IMR-90 (cell line): ENCODE measurements at regions not wholly inside any gene's neighbourhood (a gene's known extent, or its start where the extent isn't known, plus 50 kb on each side); places are given as distances from the start of the nearest gene placed in this dataset.

Experiments
- ATAC-seq: fragments of 200-7000 bp; cut with Tn5 transposase; 2 replicates; pipeline ENCODE4 v1.9.1; 2020; ENCODE audit warnings: low read depth, mild to moderate bottlenecking, moderate library complexity
- BruUV-seq: library from RNA; stranded (reverse); fragments of 400-500 nt; replicated peaks from 2 replicates; lab custom pipeline; 2021; lab: Mats Ljungman, UMichigan
- CTCF ChIA-PET: fragments of 300-600 bp; formaldehyde crosslinking; extraction: SDS; loops from one replicate; lab custom pipeline; 2021; ENCODE audit warnings: antibody characterized with exemption; lab: Yijun Ruan, JAX
- POLR2A ChIA-PET: fragments of 300-600 bp; sonication (Branson Sonifier 250); formaldehyde crosslinking; loops from one replicate; lab custom pipeline; 2022; ENCODE audit warnings: antibody characterized with exemption; ENCODE audit not compliant: unreplicated experiment; lab: Charles Lee
- DNase-seq: peaks from one replicate; pipeline ENCODE4 v3.0.0; 2013
- H2AFZ ChIP-seq: replicated peaks from 2 replicates; pipeline ENCODE3; 2013; ENCODE audit warnings: low read length, mild to moderate bottlenecking; ENCODE audit not compliant: poor library complexity
- H2AK5ac ChIP-seq: 2 replicates; pipeline ENCODE4 v1.6.1; 2013; ENCODE audit warnings: low read depth, low read length, inconsistent platforms
- H2AK9ac ChIP-seq: replicated peaks from 2 replicates; pipeline ENCODE3; 2013; ENCODE audit warnings: mild to moderate bottlenecking, low read depth, low read length, moderate library complexity; ENCODE audit not compliant: poor library complexity
- H2BK120ac ChIP-seq: 2 replicates; pipeline ENCODE4 v1.6.1; 2013; ENCODE audit warnings: low read depth, low read length, inconsistent platforms
- H2BK15ac ChIP-seq: 3 replicates; pipeline ENCODE4 v1.6.1; 2013; ENCODE audit warnings: low read depth, low read length, inconsistent platforms
- H2BK20ac ChIP-seq: 2 replicates; pipeline ENCODE4 v1.6.1; 2013; ENCODE audit warnings: low read depth, mild to moderate bottlenecking, inconsistent platforms, low read length, moderate library complexity
- H2BK5ac ChIP-seq: 2 replicates; pipeline ENCODE4 v1.6.1; 2013; ENCODE audit warnings: mild to moderate bottlenecking, low read depth, low read length, inconsistent platforms; ENCODE audit not compliant: poor library complexity, severe bottlenecking
- H3K14ac ChIP-seq: replicated peaks from 2 replicates; pipeline ENCODE4 v1.6.1; 2013; ENCODE audit warnings: low read depth, low read length, inconsistent platforms
- H3K18ac ChIP-seq: 2 replicates; pipeline ENCODE4 v1.6.1; 2013; ENCODE audit warnings: low read depth, low read length, control low read depth
- H3K23ac ChIP-seq: 2 replicates; pipeline ENCODE4 v1.6.1; 2013; ENCODE audit warnings: low read depth, low read length, inconsistent platforms
- H3K27ac ChIP-seq: 2 replicates; pipeline ENCODE4 v1.5.1; 2013; ENCODE audit warnings: mild to moderate bottlenecking, control low read depth, low read length; ENCODE audit not compliant: insufficient read depth
- H3K27me3 ChIP-seq: 2 replicates; pipeline ENCODE4 v1.6.1; 2013; ENCODE audit warnings: low read length; ENCODE audit not compliant: control insufficient read depth, insufficient read depth
- H3K36me3 ChIP-seq: 2 replicates; pipeline ENCODE4 v1.6.1; 2013; ENCODE audit warnings: low read length, mixed read lengths; ENCODE audit not compliant: control insufficient read depth, insufficient read depth
- H3K4ac ChIP-seq: 2 replicates; pipeline ENCODE4 v1.6.1; 2013; ENCODE audit warnings: low read depth, low read length, inconsistent platforms
- H3K4me1 ChIP-seq: 2 replicates; pipeline ENCODE4 v1.6.1; 2013; ENCODE audit warnings: low read length, mixed read lengths; ENCODE audit not compliant: control insufficient read depth, insufficient read depth
- H3K4me2 ChIP-seq: 2 replicates; pipeline ENCODE4 v1.6.1; 2013; ENCODE audit warnings: low read depth, mild to moderate bottlenecking, control low read depth, low read length, moderate library complexity
- H3K4me3 ChIP-seq: 2 replicates; pipeline ENCODE4 v1.5.1; 2013; ENCODE audit warnings: low read depth, mild to moderate bottlenecking, control low read depth, low read length, moderate library complexity; ENCODE audit not compliant: insufficient read depth
- H3K56ac ChIP-seq: 2 replicates; pipeline ENCODE4 v1.6.1; 2013; ENCODE audit warnings: low read length, inconsistent platforms; ENCODE audit not compliant: insufficient read depth; ENCODE audit errors: extremely low read depth
- H3K79me1 ChIP-seq, 2 experiments: 2 replicates each; pipeline ENCODE4 v1.6.1; 2013; ENCODE audit warnings: low read length in 2 of 2, inconsistent platforms in 1 of 2, low read depth in 1 of 2
- H3K9ac ChIP-seq: 2 replicates; pipeline ENCODE4 v1.6.1; 2013; ENCODE audit warnings: low read depth, low read length, control low read depth
- H3K9me1 ChIP-seq: 2 replicates; pipeline ENCODE4 v1.6.1; 2013; ENCODE audit warnings: low read length, inconsistent platforms; ENCODE audit not compliant: insufficient read depth
- H3K9me3 ChIP-seq: 2 replicates; pipeline ENCODE4 v1.6.1; 2013; ENCODE audit warnings: low read length; ENCODE audit not compliant: control insufficient read depth, insufficient read depth
- H4K20me1 ChIP-seq: 2 replicates; pipeline ENCODE4 v1.6.1; 2013; ENCODE audit warnings: low read length, inconsistent platforms; ENCODE audit not compliant: insufficient read depth
- H4K5ac ChIP-seq: 2 replicates; pipeline ENCODE4 v1.6.1; 2013; ENCODE audit warnings: mild to moderate bottlenecking, low read depth, low read length, control low read depth
- H4K8ac ChIP-seq, 2 experiments: 2 replicates each; pipeline ENCODE4 v1.6.1; 2013; ENCODE audit warnings: low read depth in 2 of 2, low read length in 2 of 2, control low read depth in 1 of 2, inconsistent platforms in 1 of 2
- H4K91ac ChIP-seq: 2 replicates; pipeline ENCODE4 v1.6.1; 2013; ENCODE audit warnings: low read depth, low read length, inconsistent platforms; ENCODE audit not compliant: insufficient read depth
- BHLHE40 ChIP-seq: fragments of 150-350 bp; IDR thresholded peaks from 2 replicates; pipeline ENCODE4 v1.6.1; 2016; ENCODE audit warnings: mild to moderate bottlenecking, low read depth, low read length
- CEBPB ChIP-seq: IDR thresholded peaks from 2 replicates; pipeline ENCODE4 v1.6.1; 2012; ENCODE audit warnings: low read depth, low read length, improper control_type of control experiment
- CHD1 ChIP-seq: IDR thresholded peaks from 2 replicates; pipeline ENCODE4 v1.6.1; 2012; ENCODE audit warnings: low read depth, low read length, improper control_type of control experiment
- CTCF ChIP-seq: conservative IDR thresholded peaks from 2 replicates; pipeline ENCODE4 v1.5.1; 2012; ENCODE audit warnings: mild to moderate bottlenecking, low read depth, low read length, improper control_type of control experiment
- ELK1 ChIP-seq: fragments of 150-350 bp; IDR thresholded peaks from 2 replicates; pipeline ENCODE4 v1.6.1; 2016; ENCODE audit warnings: low read depth, mild to moderate bottlenecking, low read length, moderate library complexity, borderline replicate concordance
- FOS ChIP-seq: fragments of 150-350 bp; IDR thresholded peaks from 2 replicates; pipeline ENCODE4 v1.6.1; 2016; ENCODE audit warnings: low read depth, low read length
- MAFK ChIP-seq: IDR thresholded peaks from 2 replicates; pipeline ENCODE4 v1.6.1; 2012; ENCODE audit warnings: low read depth, low read length, improper control_type of control experiment
- MAZ ChIP-seq: IDR thresholded peaks from 2 replicates; pipeline ENCODE4 v1.6.1; 2012; ENCODE audit warnings: low read depth, mild to moderate bottlenecking, low read length, improper control_type of control experiment, moderate library complexity, borderline replicate concordance
- MXI1 ChIP-seq: IDR thresholded peaks from 2 replicates; pipeline ENCODE4 v1.6.1; 2012; ENCODE audit warnings: low read depth, mild to moderate bottlenecking, low read length, moderate library complexity, borderline replicate concordance
- NFE2L2 ChIP-seq: fragments of 150-350 bp; IDR thresholded peaks from 2 replicates; pipeline ENCODE4 v1.6.1; 2016; ENCODE audit warnings: low read depth, mild to moderate bottlenecking, low read length
- POLR2A ChIP-seq: IDR thresholded peaks from 2 replicates; pipeline ENCODE4 v1.6.1; 2012; ENCODE audit warnings: mild to moderate bottlenecking, low read depth, low read length
- RAD21 ChIP-seq: IDR thresholded peaks from 2 replicates; pipeline ENCODE4 v1.6.1; 2012; ENCODE audit warnings: low read length, improper control_type of control experiment
- RCOR1 ChIP-seq: IDR thresholded peaks from 2 replicates; pipeline ENCODE4 v1.6.1; 2012; ENCODE audit warnings: mild to moderate bottlenecking, low read length, improper control_type of control experiment; ENCODE audit not compliant: insufficient replicate concordance
- RFX5 ChIP-seq: IDR thresholded peaks from 2 replicates; pipeline ENCODE4 v1.8.0; 2012; ENCODE audit warnings: low read depth, mild to moderate bottlenecking, low read length, moderate library complexity
- SMC3 ChIP-seq: fragments of 150-350 bp; IDR thresholded peaks from 2 replicates; pipeline ENCODE4 v1.6.1; 2016; ENCODE audit warnings: low read depth, mild to moderate bottlenecking, antibody characterized with exemption, low read length, moderate library complexity
- USF2 ChIP-seq: fragments of 150-350 bp; IDR thresholded peaks from 2 replicates; pipeline ENCODE4 v1.6.1; 2017; ENCODE audit warnings: mild to moderate bottlenecking, antibody characterized with exemption, low read length, low read depth
- WGBS, 2 experiments: methylation state at CpG; one replicate each; pipeline versions ENCODE4 v1.1.5 to v1.1.7; 2013; ENCODE audit warnings: missing lambda C conversion rate in 2 of 2; ENCODE audit not compliant: insufficient read length in 1 of 2; ENCODE audit errors: extremely low coverage in 2 of 2; 5-methylcytosine and 5-hydroxymethylcytosine counted together
- dilution Hi-C: fragments of 300-500 bp; cut with HindIII; formaldehyde crosslinking; loops from one replicate; pipeline ENCODE4 v1.14.3; 2018; ENCODE audit warnings: low sequenced_read_pairs; ENCODE audit not compliant: unreplicated experiment
- in situ Hi-C: fragments of 300-500 bp; cut with MboI; formaldehyde crosslinking; loops from 3 replicates; pipeline ENCODE4 v1.14.3; 2019; ENCODE audit warnings: low sequenced_read_pairs, inconsistent platforms, mixed read lengths
- intact Hi-C: fragments of 100-400 bp; cut with micrococcal nuclease; formaldehyde crosslinking; loops from 2 replicates; pipeline ENCODE4 v1.10.0; 2022

GRCh38 chr3:164673738-164674137 lies 404.6 kb downstream of the SI start:
- ChIA-PET CTCF (no interaction called here), POLR2A (no interaction called here)
- Histone ChIP-seq H2BK120ac (no peak overlapping the region), H3K36me3 (no peaks in the 10 kb centered on the region), H4K5ac (no peak overlapping the region), H2AK9ac (no peak overlapping the region), H3K23ac (no peak overlapping the region), H3K18ac (no peak overlapping the region), H4K91ac (no peak overlapping the region), H3K27ac (no peak overlapping the region), H4K8ac (no peak overlapping the region), H3K14ac (no peak overlapping the region), H3K4me1 (no peaks in the 10 kb centered on the region), H4K20me1 (no peaks in the 10 kb centered on the region), H3K9me1 (no peaks in the 10 kb centered on the region), H3K56ac (no peak overlapping the region), H2AK5ac (no peak overlapping the region), H2BK5ac (no peak overlapping the region), H3K4me3 (no peak overlapping the region), H2AFZ (no peak overlapping the region), H2BK15ac (no peak overlapping the region), H3K27me3 (no peaks in the 10 kb centered on the region), H2BK20ac (no peak overlapping the region), H3K9ac (no peak overlapping the region), H3K4me2 (no peak overlapping the region), H3K9me3 (no peaks in the 10 kb centered on the region), H3K79me1 (no peaks in the 10 kb centered on the region), H3K4ac (no peak overlapping the region)
- ATAC-seq (no peak), DNase-seq (no peak)
- BruUV-seq = no TSS peak
- intact Hi-C loops = no loop called here
- in situ Hi-C loops = no loop called here
- dilution Hi-C loops = no loop called here
- no CpG with 5 or more reads among the region's 2 CpGs for WGBS, 2 experiments
- TF ChIP-seq NFE2L2 = no peak
- no peak for TF ChIP-seq ELK1
- no peak for TF ChIP-seq CHD1
- no peak for TF ChIP-seq MXI1
- no peak for TF ChIP-seq POLR2A
- TF ChIP-seq SMC3 = no peak
- TF ChIP-seq MAZ = no peak
- TF ChIP-seq RFX5 = no peak
- no peak for TF ChIP-seq BHLHE40
- TF ChIP-seq USF2 = no peak
- no peak for TF ChIP-seq FOS
- no peak for TF ChIP-seq MAFK
- TF ChIP-seq RAD21 = no peak
- no peak for TF ChIP-seq CEBPB
- no peak for TF ChIP-seq CTCF
- TF ChIP-seq RCOR1 = no peak
